HG03175 (cell line): ENCODE measurements at regions not wholly inside any gene's neighbourhood (a gene's known extent, or its start where the extent isn't known, plus 50 kb on each side); places are given as distances from the start of the nearest gene placed in this dataset.

Experiments
- ATAC-seq: cut with Tn5 transposase; IDR thresholded peaks from one replicate; pipeline ENCODE4 v1.9.1; 2021; ENCODE audit warnings: mild to moderate bottlenecking, moderate library complexity; ENCODE audit not compliant: unreplicated experiment

GRCh38 chr7:155986497-155987160 is 174.4 kb upstream of the SHH start:
- no peak for ATAC-seq

GRCh38 chr7:155985518-155986250 is 173.4 kb upstream of the SHH start:
- ATAC-seq: no peak

- no peak for ATAC-seq
These were observed 172.5 kb upstream of the SHH start for GRCh38 chr7:155984609-155985405.

GRCh38 chr7:155984028-155984580 is 171.8 kb upstream of the SHH start:
- ATAC-seq: no peak

- ATAC-seq: no peak
These were observed 171.0 kb upstream of the SHH start for GRCh38 chr7:155983176-155983815.

- no peak for ATAC-seq
These were observed 169.4 kb upstream of the SHH start for GRCh38 chr7:155981703-155982102.

GRCh38 chr7:155980841-155981240 is 168.6 kb upstream of the SHH start:
- ATAC-seq: no peak

GRCh38 chr7:155979994-155980393 is 167.7 kb upstream of the SHH start:
- no peak for ATAC-seq

- ATAC-seq: no peak
These were observed 167.3 kb upstream of the SHH start for GRCh38 chr7:155979566-155979965.

GRCh38 chr7:155975490-155975889 is 163.2 kb upstream of the SHH start:
- ATAC-seq: no peak

GRCh38 chr7:155974186-155974897 is 162.1 kb upstream of the SHH start:
- no peak for ATAC-seq

- no peak for ATAC-seq
These were observed 161.3 kb upstream of the SHH start for GRCh38 chr7:155973451-155973997.

GRCh38 chr7:155972651-155973390 is 160.6 kb upstream of the SHH start:
- ATAC-seq: no peak

- no peak for ATAC-seq
These were observed 160.0 kb upstream of the SHH start for GRCh38 chr7:155972247-155972646.

GRCh38 chr7:155971180-155971770 is 159.0 kb upstream of the SHH start:
- no peak for ATAC-seq

GRCh38 chr7:155969192-155969929 is 157.1 kb upstream of the SHH start:
- no peak for ATAC-seq

GRCh38 chr7:155965010-155965409 is 152.7 kb upstream of the SHH start:
- ATAC-seq: no peak

- no peak for ATAC-seq
These were observed 152.3 kb upstream of the SHH start for GRCh38 chr7:155964543-155964942.
